Smooth muscle cell (in vitro differentiated cells): ENCODE measurements at regions not wholly inside any gene's neighbourhood (a gene's known extent, or its start where the extent isn't known, plus 50 kb on each side); places are given as distances from the start of the nearest gene placed in this dataset.

ENCODE experiments used
- DNase-seq: peaks from one replicate; lab custom pipeline; 2025; ENCODE audit not compliant: unreplicated experiment; lab: John Stamatoyannopoulos, UW
- H2AFZ ChIP-seq: fragments of 200-600 bp; sonication (generic); 2 replicates; pipeline ENCODE4 v1.6.0; 2016; ENCODE audit warnings: antibody characterized with exemption, low read depth, mild to moderate bottlenecking
- H3F3A ChIP-seq: fragments of 200-600 bp; sonication (generic); 2 replicates; pipeline ENCODE4 v1.6.0; 2017; ENCODE audit warnings: antibody characterized with exemption, low read depth
- H3K27ac ChIP-seq: fragments of 200-600 bp; sonication (generic); 2 replicates; pipeline ENCODE4 v1.5.1; 2016; ENCODE audit warnings: low read depth, mild to moderate bottlenecking
- H3K27me3 ChIP-seq: fragments of 200-600 bp; sonication (generic); 2 replicates; pipeline ENCODE4 v1.6.1; 2016; ENCODE audit warnings: low read depth, mild to moderate bottlenecking
- H3K36me3 ChIP-seq: fragments of 200-600 bp; sonication (generic); 2 replicates; pipeline ENCODE4 v1.5.1; 2016; ENCODE audit warnings: low read depth
- H3K4me1 ChIP-seq: fragments of 200-600 bp; sonication (generic); 2 replicates; pipeline ENCODE4 v1.5.1; 2016; ENCODE audit warnings: low read depth
- H3K4me2 ChIP-seq: fragments of 200-600 bp; sonication (generic); 2 replicates; pipeline ENCODE4 v1.6.0; 2016; ENCODE audit warnings: mild to moderate bottlenecking
- H3K4me3 ChIP-seq: fragments of 200-600 bp; sonication (generic); 2 replicates; pipeline ENCODE4 v1.5.1; 2016; ENCODE audit warnings: mild to moderate bottlenecking
- H3K79me2 ChIP-seq: fragments of 200-600 bp; sonication (generic); 2 replicates; pipeline ENCODE4 v1.6.0; 2016; ENCODE audit warnings: low read depth, mild to moderate bottlenecking
- H3K9ac ChIP-seq: fragments of 200-600 bp; sonication (generic); 2 replicates; pipeline ENCODE4 v1.6.0; 2016; ENCODE audit warnings: low read depth
- H3K9me3 ChIP-seq: fragments of 200-600 bp; sonication (generic); replicated peaks from 2 replicates; pipeline ENCODE4 v1.5.1; 2016; ENCODE audit warnings: low read depth
- H4K20me1 ChIP-seq: fragments of 200-600 bp; sonication (generic); 2 replicates; pipeline ENCODE4 v1.6.0; 2016; ENCODE audit warnings: low read depth
- CTCF ChIP-seq: fragments of 200-600 bp; sonication (generic); IDR thresholded peaks from 2 replicates; pipeline ENCODE4 v1.5.1; 2017; ENCODE audit warnings: borderline replicate concordance, mild to moderate bottlenecking, antibody characterized with exemption; ENCODE audit not compliant: insufficient read depth, poor library complexity, severe bottlenecking
- whole genome bisulfite sequencing: methylation state at CpG from one replicate; pipeline ENCODE4 v1.1.7; 2016; ENCODE audit warnings: low lambda C conversion rate; 5-methylcytosine and 5-hydroxymethylcytosine counted together

GRCh38 chr4:17204908-17205307 is 306.5 kb upstream of the LDB2 start:
- no peak overlapping the region for H3K9ac ChIP-seq
- H3K36me3 ChIP-seq, result no peaks in the 10 kb centered on the region
- no peak overlapping the region for H3K4me3 ChIP-seq
- H3K27me3 ChIP-seq, result no peaks in the 10 kb centered on the region
- H3K9me3 ChIP-seq, result no peaks in the 10 kb centered on the region
- no peaks in the 10 kb centered on the region for H3K79me2 ChIP-seq
- H4K20me1 ChIP-seq, result no peaks in the 10 kb centered on the region
- TF ChIP-seq CTCF, result no peak
- no peaks in the 10 kb centered on the region for H3K4me1 ChIP-seq
- H3K4me2 ChIP-seq, result no peak overlapping the region
- H3F3A ChIP-seq, result no peaks in the 10 kb centered on the region
- WGBS, result 55% methylated on average over 2 of the region's 2 CpGs
- no peak for DNase-seq
- H2AFZ ChIP-seq, result no peak overlapping the region
- H3K27ac ChIP-seq, result no peak overlapping the region

DNA sequence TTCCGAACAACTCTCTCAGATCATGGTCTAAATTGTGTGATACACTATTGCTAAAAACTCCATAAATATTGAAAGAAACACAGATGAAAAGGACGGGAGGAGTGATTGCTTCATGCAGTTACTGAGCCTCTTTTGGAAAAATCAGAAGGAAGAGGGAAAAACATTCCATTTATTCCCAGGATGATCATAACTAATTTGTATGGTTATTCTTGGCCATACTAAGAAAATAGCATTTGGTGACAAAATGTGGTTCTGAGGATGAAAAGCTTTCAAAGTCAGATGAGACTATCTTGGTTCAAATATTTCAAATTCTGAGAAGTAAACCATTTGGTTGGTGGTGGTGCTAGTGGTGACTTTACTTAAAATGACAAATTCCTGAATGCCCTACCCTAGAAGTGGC is 305.4 kb upstream of the LDB2 start:
- no peaks in the 10 kb centered on the region for H3K9me3 ChIP-seq
- 93% methylated on average over 2 of the region's 2 CpGs for WGBS
- no peaks in the 10 kb centered on the region for H3K4me1 ChIP-seq
- no peak for DNase-seq
- H3K27me3 ChIP-seq, result no peaks in the 10 kb centered on the region
- no peak overlapping the region for H2AFZ ChIP-seq
- no peak for TF ChIP-seq CTCF
- no peak overlapping the region for H3K4me2 ChIP-seq
- no peaks in the 10 kb centered on the region for H3K36me3 ChIP-seq
- H4K20me1 ChIP-seq, result no peaks in the 10 kb centered on the region
- H3K79me2 ChIP-seq, result no peaks in the 10 kb centered on the region
- no peak overlapping the region for H3K4me3 ChIP-seq
- H3F3A ChIP-seq, result no peaks in the 10 kb centered on the region
- H3K27ac ChIP-seq, result no peak overlapping the region
- H3K9ac ChIP-seq, result no peak overlapping the region

DNA sequence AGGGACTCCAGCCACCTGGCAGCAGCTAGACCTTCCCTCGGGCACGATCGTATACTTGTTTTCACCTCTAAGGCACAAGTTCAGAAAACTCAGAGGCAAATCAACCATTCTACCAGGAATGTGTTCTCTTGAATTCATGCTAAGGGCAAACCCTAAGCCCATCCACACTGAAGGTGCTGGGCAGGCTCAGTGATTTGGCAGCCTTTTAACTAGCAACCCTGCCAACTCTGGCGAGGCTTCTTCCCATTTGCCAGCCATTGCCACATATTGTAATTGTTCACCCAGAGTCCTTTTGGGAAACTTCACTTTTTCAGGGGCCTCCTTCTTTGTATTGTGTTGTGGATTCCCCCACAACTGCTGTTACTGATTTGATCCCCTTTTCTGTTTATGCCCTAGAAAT is 298.6 kb upstream of the LDB2 start:
- no peaks in the 10 kb centered on the region for H3K4me1 ChIP-seq
- H3K4me2 ChIP-seq, result no peak overlapping the region
- DNase-seq, result no peak
- H3K4me3 ChIP-seq, result no peak overlapping the region
- TF ChIP-seq CTCF, result no peak
- H3K9ac ChIP-seq, result no peak overlapping the region
- H3F3A ChIP-seq, result no peaks in the 10 kb centered on the region
- no peaks in the 10 kb centered on the region for H3K36me3 ChIP-seq
- no peaks in the 10 kb centered on the region for H3K79me2 ChIP-seq
- no peaks in the 10 kb centered on the region for H4K20me1 ChIP-seq
- whole genome bisulfite sequencing, result 94% methylated on average over 4 of the region's 4 CpGs
- no peaks in the 10 kb centered on the region for H3K27me3 ChIP-seq
- H3K27ac ChIP-seq, result no peak overlapping the region
- H2AFZ ChIP-seq, result no peak overlapping the region
- no peaks in the 10 kb centered on the region for H3K9me3 ChIP-seq

- H3K4me1 ChIP-seq, result no peaks in the 10 kb centered on the region
- H2AFZ ChIP-seq, result peak overlapping the region; percentile 7
- WGBS, result 61% methylated on average over 4 of the region's 4 CpGs
- no peaks in the 10 kb centered on the region for H3K9me3 ChIP-seq
- H3K36me3 ChIP-seq, result no peaks in the 10 kb centered on the region
- no peaks in the 10 kb centered on the region for H3K79me2 ChIP-seq
- no peak overlapping the region for H3K9ac ChIP-seq
- no peaks in the 10 kb centered on the region for H3F3A ChIP-seq
- no peak for DNase-seq
- H3K27ac ChIP-seq, result no peak overlapping the region
- H4K20me1 ChIP-seq, result no peaks in the 10 kb centered on the region
- no peak overlapping the region for H3K4me2 ChIP-seq
- no peak for TF ChIP-seq CTCF
- no peaks in the 10 kb centered on the region for H3K27me3 ChIP-seq
- H3K4me3 ChIP-seq, result no peak overlapping the region
Measured at GRCh38 chr4:17195461-17196275, 297.2 kb upstream of the LDB2 start.
